WTC11 (cell line): ENCODE measurements at regions not wholly inside any gene's neighbourhood (a gene's known extent, or its start where the extent isn't known, plus 50 kb on each side); places are given as distances from the start of the nearest gene placed in this dataset.

Experiments used
- NFYB ChIP-seq: sonication (generic); formaldehyde crosslinking; conservative IDR thresholded peaks from 2 replicates; pipeline ENCODE4 v1.8.0; 2022; ENCODE audit warnings: low read depth, missing genetic modification reagents
- SMAD4 ChIP-seq: sonication (generic); formaldehyde crosslinking; IDR thresholded peaks from 2 replicates; pipeline ENCODE4 v1.8.0; 2022; ENCODE audit warnings: mild to moderate bottlenecking, missing genetic modification reagents
- TCF7 ChIP-seq: sonication (generic); formaldehyde crosslinking; IDR thresholded peaks from 2 replicates; pipeline ENCODE4 v1.8.0; 2022; ENCODE audit warnings: mild to moderate bottlenecking, low read depth, missing genetic modification reagents, moderate library complexity
- ZBTB21 ChIP-seq: sonication (generic); formaldehyde crosslinking; IDR thresholded peaks from 2 replicates; pipeline ENCODE4 v1.8.1; 2023; ENCODE audit warnings: mild to moderate bottlenecking, missing genetic modification reagents, borderline replicate concordance
- TF ChIP-seq, protein P1 (sequence below): fragments of 200-600 bp; IDR thresholded peaks from 2 replicates; pipeline ENCODE4 v1.8.0; 2022; ENCODE audit warnings: antibody characterized with exemption
- TF ChIP-seq, protein P2 (sequence below): sonication (generic); formaldehyde crosslinking; IDR thresholded peaks from 2 replicates; pipeline ENCODE4 v1.8.1; 2023; ENCODE audit warnings: mild to moderate bottlenecking, missing genetic modification reagents, moderate library complexity
- TF ChIP-seq, protein P3 (sequence below): sonication (generic); formaldehyde crosslinking; IDR thresholded peaks from 2 replicates; pipeline ENCODE4 v1.8.1; 2022; ENCODE audit warnings: missing genetic modification reagents, borderline replicate concordance
- TF ChIP-seq, protein P4 (sequence below): sonication (generic); formaldehyde crosslinking; IDR thresholded peaks from 2 replicates; pipeline ENCODE4 v1.8.1; 2023; ENCODE audit warnings: mild to moderate bottlenecking, moderate library complexity, missing genetic modification reagents
- TF ChIP-seq, protein P5 (sequence below): sonication (generic); formaldehyde crosslinking; IDR thresholded peaks from 2 replicates; pipeline ENCODE4 v1.8.1; 2023; ENCODE audit warnings: mild to moderate bottlenecking, missing genetic modification reagents
- TF ChIP-seq, protein P6 (sequence below): sonication (generic); formaldehyde crosslinking; IDR thresholded peaks from 2 replicates; pipeline ENCODE4 v1.8.0; 2022; ENCODE audit warnings: mild to moderate bottlenecking, missing genetic modification reagents

DNA sequence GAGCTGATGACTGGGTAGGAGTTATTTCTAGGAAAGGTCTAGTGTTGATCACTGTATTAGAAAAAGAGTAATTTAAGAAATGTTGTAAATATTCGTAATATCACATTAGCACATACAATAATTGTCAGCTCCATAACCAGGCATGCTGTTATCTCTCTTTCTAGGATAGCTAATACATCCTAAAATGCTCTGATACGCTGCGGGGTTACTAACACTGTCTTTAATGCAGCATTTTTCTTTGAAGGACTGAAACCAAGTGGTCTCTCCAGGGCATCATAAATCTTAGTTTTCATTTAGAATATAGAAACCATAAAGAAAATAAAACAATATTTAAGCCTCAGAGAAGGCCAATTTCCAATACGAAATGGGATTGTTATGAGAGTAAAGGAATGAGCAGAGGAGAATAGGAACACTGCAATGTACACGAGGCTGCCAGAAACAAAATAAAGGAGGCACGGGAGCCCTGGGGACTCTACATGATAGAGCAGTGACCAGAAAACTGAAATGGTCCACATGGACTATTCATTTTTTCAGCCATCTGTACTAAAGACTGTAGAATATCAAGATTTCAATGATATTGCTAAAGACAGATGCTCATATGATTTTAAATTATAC, 1606.7 kb upstream of the AGA start:
- TF ChIP-seq, protein P1, sequence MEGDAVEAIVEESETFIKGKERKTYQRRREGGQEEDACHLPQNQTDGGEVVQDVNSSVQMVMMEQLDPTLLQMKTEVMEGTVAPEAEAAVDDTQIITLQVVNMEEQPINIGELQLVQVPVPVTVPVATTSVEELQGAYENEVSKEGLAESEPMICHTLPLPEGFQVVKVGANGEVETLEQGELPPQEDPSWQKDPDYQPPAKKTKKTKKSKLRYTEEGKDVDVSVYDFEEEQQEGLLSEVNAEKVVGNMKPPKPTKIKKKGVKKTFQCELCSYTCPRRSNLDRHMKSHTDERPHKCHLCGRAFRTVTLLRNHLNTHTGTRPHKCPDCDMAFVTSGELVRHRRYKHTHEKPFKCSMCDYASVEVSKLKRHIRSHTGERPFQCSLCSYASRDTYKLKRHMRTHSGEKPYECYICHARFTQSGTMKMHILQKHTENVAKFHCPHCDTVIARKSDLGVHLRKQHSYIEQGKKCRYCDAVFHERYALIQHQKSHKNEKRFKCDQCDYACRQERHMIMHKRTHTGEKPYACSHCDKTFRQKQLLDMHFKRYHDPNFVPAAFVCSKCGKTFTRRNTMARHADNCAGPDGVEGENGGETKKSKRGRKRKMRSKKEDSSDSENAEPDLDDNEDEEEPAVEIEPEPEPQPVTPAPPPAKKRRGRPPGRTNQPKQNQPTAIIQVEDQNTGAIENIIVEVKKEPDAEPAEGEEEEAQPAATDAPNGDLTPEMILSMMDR = no peak
- TF ChIP-seq SMAD4 (CRISPR knock-in tag) (no peak), ZBTB21 (CRISPR knock-in tag) (no peak), TCF7 (no peak), NFYB (CRISPR knock-in tag) (no peak)
- TF ChIP-seq, protein P2, sequence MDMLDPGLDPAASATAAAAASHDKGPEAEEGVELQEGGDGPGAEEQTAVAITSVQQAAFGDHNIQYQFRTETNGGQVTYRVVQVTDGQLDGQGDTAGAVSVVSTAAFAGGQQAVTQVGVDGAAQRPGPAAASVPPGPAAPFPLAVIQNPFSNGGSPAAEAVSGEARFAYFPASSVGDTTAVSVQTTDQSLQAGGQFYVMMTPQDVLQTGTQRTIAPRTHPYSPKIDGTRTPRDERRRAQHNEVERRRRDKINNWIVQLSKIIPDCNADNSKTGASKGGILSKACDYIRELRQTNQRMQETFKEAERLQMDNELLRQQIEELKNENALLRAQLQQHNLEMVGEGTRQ (CRISPR knock-in tag) = no peak
- TF ChIP-seq, protein P3, sequence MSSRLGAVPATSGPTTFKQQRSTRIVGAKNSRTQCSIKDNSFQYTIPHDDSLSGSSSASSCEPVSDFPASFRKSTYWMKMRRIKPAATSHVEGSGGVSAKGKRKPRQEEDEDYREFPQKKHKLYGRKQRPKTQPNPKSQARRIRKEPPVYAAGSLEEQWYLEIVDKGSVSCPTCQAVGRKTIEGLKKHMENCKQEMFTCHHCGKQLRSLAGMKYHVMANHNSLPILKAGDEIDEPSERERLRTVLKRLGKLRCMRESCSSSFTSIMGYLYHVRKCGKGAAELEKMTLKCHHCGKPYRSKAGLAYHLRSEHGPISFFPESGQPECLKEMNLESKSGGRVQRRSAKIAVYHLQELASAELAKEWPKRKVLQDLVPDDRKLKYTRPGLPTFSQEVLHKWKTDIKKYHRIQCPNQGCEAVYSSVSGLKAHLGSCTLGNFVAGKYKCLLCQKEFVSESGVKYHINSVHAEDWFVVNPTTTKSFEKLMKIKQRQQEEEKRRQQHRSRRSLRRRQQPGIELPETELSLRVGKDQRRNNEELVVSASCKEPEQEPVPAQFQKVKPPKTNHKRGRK (CRISPR knock-in tag) = no peak
- TF ChIP-seq, protein P4, sequence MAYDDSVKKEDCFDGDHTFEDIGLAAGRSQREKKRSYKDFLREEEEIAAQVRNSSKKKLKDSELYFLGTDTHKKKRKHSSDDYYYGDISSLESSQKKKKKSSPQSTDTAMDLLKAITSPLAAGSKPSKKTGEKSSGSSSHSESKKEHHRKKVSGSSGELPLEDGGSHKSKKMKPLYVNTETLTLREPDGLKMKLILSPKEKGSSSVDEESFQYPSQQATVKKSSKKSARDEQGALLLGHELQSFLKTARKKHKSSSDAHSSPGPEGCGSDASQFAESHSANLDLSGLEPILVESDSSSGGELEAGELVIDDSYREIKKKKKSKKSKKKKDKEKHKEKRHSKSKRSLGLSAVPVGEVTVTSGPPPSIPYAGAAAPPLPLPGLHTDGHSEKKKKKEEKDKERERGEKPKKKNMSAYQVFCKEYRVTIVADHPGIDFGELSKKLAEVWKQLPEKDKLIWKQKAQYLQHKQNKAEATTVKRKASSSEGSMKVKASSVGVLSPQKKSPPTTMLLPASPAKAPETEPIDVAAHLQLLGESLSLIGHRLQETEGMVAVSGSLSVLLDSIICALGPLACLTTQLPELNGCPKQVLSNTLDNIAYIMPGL (CRISPR knock-in tag) = no peak
- TF ChIP-seq, protein P5, sequence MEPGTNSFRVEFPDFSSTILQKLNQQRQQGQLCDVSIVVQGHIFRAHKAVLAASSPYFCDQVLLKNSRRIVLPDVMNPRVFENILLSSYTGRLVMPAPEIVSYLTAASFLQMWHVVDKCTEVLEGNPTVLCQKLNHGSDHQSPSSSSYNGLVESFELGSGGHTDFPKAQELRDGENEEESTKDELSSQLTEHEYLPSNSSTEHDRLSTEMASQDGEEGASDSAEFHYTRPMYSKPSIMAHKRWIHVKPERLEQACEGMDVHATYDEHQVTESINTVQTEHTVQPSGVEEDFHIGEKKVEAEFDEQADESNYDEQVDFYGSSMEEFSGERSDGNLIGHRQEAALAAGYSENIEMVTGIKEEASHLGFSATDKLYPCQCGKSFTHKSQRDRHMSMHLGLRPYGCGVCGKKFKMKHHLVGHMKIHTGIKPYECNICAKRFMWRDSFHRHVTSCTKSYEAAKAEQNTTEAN (CRISPR knock-in tag) = no peak
- TF ChIP-seq, protein P6, sequence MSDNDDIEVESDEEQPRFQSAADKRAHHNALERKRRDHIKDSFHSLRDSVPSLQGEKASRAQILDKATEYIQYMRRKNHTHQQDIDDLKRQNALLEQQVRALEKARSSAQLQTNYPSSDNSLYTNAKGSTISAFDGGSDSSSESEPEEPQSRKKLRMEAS (CRISPR knock-in tag) = no peak
